BLaER1 (cell line): ENCODE measurements at regions not wholly inside any gene's neighbourhood (a gene's known extent, or its start where the extent isn't known, plus 50 kb on each side); places are given as distances from the start of the nearest gene placed in this dataset.

Experiments used
- H3K27ac ChIP-seq: shearing (Covaris generic); formaldehyde crosslinking; 2 replicates; pipeline ENCODE4 v1.8.1; 2022
- H3K27me3 ChIP-seq: shearing (Covaris generic); formaldehyde crosslinking; 2 replicates; pipeline ENCODE4 v1.8.1; 2022
- H3K36me3 ChIP-seq: shearing (Covaris generic); formaldehyde crosslinking; 2 replicates; pipeline ENCODE4 v1.8.1; 2022
- H3K4me1 ChIP-seq: shearing (Covaris generic); formaldehyde crosslinking; 2 replicates; pipeline ENCODE4 v1.8.1; 2022
- H3K4me2 ChIP-seq: shearing (Covaris generic); formaldehyde crosslinking; 2 replicates; pipeline ENCODE4 v1.8.1; 2022
- H3K4me3 ChIP-seq: shearing (Covaris generic); formaldehyde crosslinking; 2 replicates; pipeline ENCODE4 v1.8.1; 2022
- H3K9ac ChIP-seq: shearing (Covaris generic); formaldehyde crosslinking; 2 replicates; pipeline ENCODE4 v1.8.1; 2022
- H3K9me3 ChIP-seq: shearing (Covaris generic); formaldehyde crosslinking; 2 replicates; pipeline ENCODE4 v1.8.1; 2022
- H4K20me1 ChIP-seq: shearing (Covaris generic); formaldehyde crosslinking; 2 replicates; pipeline ENCODE4 v1.8.1; 2022
- Cebpa-rat ChIP-seq: shearing (Covaris generic); IDR thresholded peaks from 2 replicates; pipeline ENCODE4 v1.8.1; 2022

GRCh38 chr2:45167920-45168629, 158.8 kb upstream of the SIX2 start:
- Histone ChIP-seq H4K20me1 (peaks cover 18% of the 10 kb centered on the region; the same call in 1 of the 2 replicates), H3K36me3 (no peaks in the 10 kb centered on the region), H3K9me3 (peaks cover 9% of the 10 kb centered on the region), H3K27me3 (peaks cover 64% of the 10 kb centered on the region), H3K9ac (no peak overlapping the region), H3K27ac (no peak overlapping the region), H3K4me3 (peak overlapping the region; percentile 67), H3K4me1 (peaks cover 35% of the 10 kb centered on the region), H3K4me2 (peak overlapping the region; percentile 97)
- TF ChIP-seq Cebpa-rat: no peak

GRCh38 chr2:45166229-45166890, 157.1 kb upstream of the SIX2 start:
- peaks cover 35% of the 10 kb centered on the region for H3K4me1 ChIP-seq
- peaks cover 51% of the 10 kb centered on the region for H3K27me3 ChIP-seq
- H3K9me3 ChIP-seq: peaks cover 9% of the 10 kb centered on the region
- H4K20me1 ChIP-seq: peaks cover 18% of the 10 kb centered on the region; the same call in 1 of the 2 replicates
- no peak overlapping the region for H3K27ac ChIP-seq
- peak overlapping the region; percentile 35; the same call in 1 of the 2 replicates for H3K4me2 ChIP-seq
- H3K9ac ChIP-seq: no peak overlapping the region
- TF ChIP-seq Cebpa-rat: no peak
- no peaks in the 10 kb centered on the region for H3K36me3 ChIP-seq
- no peak overlapping the region for H3K4me3 ChIP-seq

GRCh38 chr2:45162711-45163110, 153.5 kb upstream of the SIX2 start:
- H4K20me1 ChIP-seq: no peaks in the 10 kb centered on the region
- TF ChIP-seq Cebpa-rat: no peak
- no peak overlapping the region for H3K9ac ChIP-seq
- H3K4me2 ChIP-seq: no peak overlapping the region
- peaks cover 10% of the 10 kb centered on the region for H3K4me1 ChIP-seq
- no peaks in the 10 kb centered on the region for H3K9me3 ChIP-seq
- H3K36me3 ChIP-seq: no peaks in the 10 kb centered on the region
- no peak overlapping the region for H3K4me3 ChIP-seq
- no peak overlapping the region for H3K27ac ChIP-seq
- peaks cover 15% of the 10 kb centered on the region for H3K27me3 ChIP-seq

- H3K27me3 ChIP-seq: no peaks in the 10 kb centered on the region
- H4K20me1 ChIP-seq: no peaks in the 10 kb centered on the region
These were observed 147.4 kb upstream of the SIX2 start for GRCh38 chr2:45156605-45157004.

GRCh38 chr2:45154606-45155155, 145.4 kb upstream of the SIX2 start:
- H3K4me3 ChIP-seq: no peak overlapping the region
- H3K36me3 ChIP-seq: peaks cover 6% of the 10 kb centered on the region; the same call in 1 of the 2 replicates
- no peaks in the 10 kb centered on the region for H4K20me1 ChIP-seq
- no peak overlapping the region for H3K4me2 ChIP-seq
- H3K27ac ChIP-seq: no peak overlapping the region
- H3K4me1 ChIP-seq: peaks cover 20% of the 10 kb centered on the region
- no peak overlapping the region for H3K9ac ChIP-seq
- no peak for TF ChIP-seq Cebpa-rat
- H3K27me3 ChIP-seq: no peaks in the 10 kb centered on the region
- H3K9me3 ChIP-seq: peaks cover 28% of the 10 kb centered on the region

More at GRCh38 chr2:45156605-45157004, 147.4 kb upstream of the SIX2 start:
- Histone ChIP-seq H3K4me3 (no peak overlapping the region), H3K36me3 (no peaks in the 10 kb centered on the region), H3K9ac (no peak overlapping the region), H3K4me1 (peaks cover 17% of the 10 kb centered on the region), H3K27ac (no peak overlapping the region), H3K9me3 (peaks cover 11% of the 10 kb centered on the region), H3K4me2 (no peak overlapping the region)
- no peak for TF ChIP-seq Cebpa-rat

GRCh38 chr2:45154144-45154543, 144.9 kb upstream of the SIX2 start:
- TF ChIP-seq Cebpa-rat: no peak
- H3K27ac ChIP-seq: no peak overlapping the region

GRCh38 chr2:45153121-45153520, 143.9 kb upstream of the SIX2 start:
- H3K4me3 ChIP-seq: no peak overlapping the region
- H3K9ac ChIP-seq: no peak overlapping the region
- H3K27me3 ChIP-seq: no peaks in the 10 kb centered on the region
- H3K36me3 ChIP-seq: peaks cover 6% of the 10 kb centered on the region; the same call in 1 of the 2 replicates
- peaks cover 20% of the 10 kb centered on the region for H3K4me1 ChIP-seq
- no peak overlapping the region for H3K4me2 ChIP-seq
- H3K27ac ChIP-seq: no peak overlapping the region
- H3K9me3 ChIP-seq: peaks cover 30% of the 10 kb centered on the region
- no peak for TF ChIP-seq Cebpa-rat
- H4K20me1 ChIP-seq: no peaks in the 10 kb centered on the region

More at GRCh38 chr2:45154144-45154543, 144.9 kb upstream of the SIX2 start:
- peaks cover 6% of the 10 kb centered on the region; the same call in 1 of the 2 replicates for H3K36me3 ChIP-seq
- H4K20me1 ChIP-seq: no peaks in the 10 kb centered on the region
- no peaks in the 10 kb centered on the region for H3K27me3 ChIP-seq
- H3K4me2 ChIP-seq: no peak overlapping the region
- peaks cover 20% of the 10 kb centered on the region for H3K4me1 ChIP-seq
- no peak overlapping the region for H3K9ac ChIP-seq
- H3K9me3 ChIP-seq: peaks cover 28% of the 10 kb centered on the region
- H3K4me3 ChIP-seq: no peak overlapping the region

- no peak overlapping the region for H3K9ac ChIP-seq
- peak overlapping the region; percentile 46 for H3K4me2 ChIP-seq
- H3K9me3 ChIP-seq: peaks cover 30% of the 10 kb centered on the region
These were observed 143.4 kb upstream of the SIX2 start for GRCh38 chr2:45152691-45153090.

GRCh38 chr2:45145073-45145899, 136.0 kb upstream of the SIX2 start:
- no peak overlapping the region for H3K4me3 ChIP-seq
- H4K20me1 ChIP-seq: no peaks in the 10 kb centered on the region
- no peak overlapping the region for H3K4me2 ChIP-seq
- H3K27ac ChIP-seq: no peak overlapping the region
- H3K9ac ChIP-seq: no peak overlapping the region
- H3K4me1 ChIP-seq: no peaks in the 10 kb centered on the region
- no peak for TF ChIP-seq Cebpa-rat
- 0 out of 2 replicates have a peak, but pooled peaks cover under 1% of the 10 kb centered on the region for H3K36me3 ChIP-seq
- H3K27me3 ChIP-seq: no peaks in the 10 kb centered on the region
- H3K9me3 ChIP-seq: peaks cover 21% of the 10 kb centered on the region

More at GRCh38 chr2:45152691-45153090, 143.4 kb upstream of the SIX2 start:
- no peaks in the 10 kb centered on the region for H3K27me3 ChIP-seq
- TF ChIP-seq Cebpa-rat: no peak
- no peak overlapping the region for H3K27ac ChIP-seq
- H3K4me1 ChIP-seq: peaks cover 20% of the 10 kb centered on the region
- H4K20me1 ChIP-seq: no peaks in the 10 kb centered on the region
- H3K4me3 ChIP-seq: no peak overlapping the region
- peaks cover 6% of the 10 kb centered on the region; the same call in 1 of the 2 replicates for H3K36me3 ChIP-seq
